Fibroblast of skin of scalp (primary cell): ENCODE measurements at regions not wholly inside any gene's neighbourhood (a gene's known extent, or its start where the extent isn't known, plus 50 kb on each side); places are given as distances from the start of the nearest gene placed in this dataset.
"Not testable (repeated sequence)": the region's sequence is repeated elsewhere in the genome, so short reads cannot be mapped to it uniquely, and the experiment has no call there.

Experiments
- DNase-seq: peaks from one replicate; pipeline ENCODE4 v3.0.0-alpha.2; 2013

DNA sequence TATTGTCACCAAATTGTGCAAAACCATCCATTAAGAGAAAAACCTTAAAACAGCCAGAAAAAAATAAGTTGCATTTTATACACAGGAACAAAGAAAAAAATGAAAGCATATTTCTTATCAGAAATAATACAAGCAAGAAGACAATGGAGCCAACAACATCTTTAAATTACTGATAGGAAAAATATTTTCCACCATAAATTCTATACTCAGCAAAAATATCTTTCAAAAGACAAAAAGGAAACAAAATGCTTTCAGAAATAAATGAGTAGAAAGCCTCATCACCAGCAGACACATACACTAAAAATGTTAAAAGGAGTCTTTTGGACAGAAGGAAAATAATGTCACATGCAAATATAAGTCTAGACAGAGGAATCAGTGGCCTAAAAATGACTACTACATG is 106.4 kb upstream of the TRIB2 start:
- DNase-seq = no peak

DNA sequence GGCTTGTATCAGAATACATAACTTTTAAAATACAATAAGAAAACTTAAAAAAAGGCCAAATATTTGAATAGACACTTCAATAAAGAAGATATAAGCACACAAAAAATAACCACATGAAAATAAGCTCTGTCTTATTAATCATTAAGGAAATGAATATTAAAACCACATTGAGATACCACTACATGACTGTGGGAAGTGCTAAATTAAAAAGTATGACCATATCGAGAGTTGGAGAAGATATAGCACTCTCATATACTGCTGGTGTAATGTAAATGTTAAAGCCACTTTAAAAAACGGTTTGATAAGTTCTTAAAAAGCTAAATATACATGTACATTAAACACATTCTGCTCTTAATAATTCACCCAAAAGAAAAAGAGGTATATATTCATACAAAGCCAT is 104.6 kb upstream of the TRIB2 start:
- no peak for DNase-seq

DNA sequence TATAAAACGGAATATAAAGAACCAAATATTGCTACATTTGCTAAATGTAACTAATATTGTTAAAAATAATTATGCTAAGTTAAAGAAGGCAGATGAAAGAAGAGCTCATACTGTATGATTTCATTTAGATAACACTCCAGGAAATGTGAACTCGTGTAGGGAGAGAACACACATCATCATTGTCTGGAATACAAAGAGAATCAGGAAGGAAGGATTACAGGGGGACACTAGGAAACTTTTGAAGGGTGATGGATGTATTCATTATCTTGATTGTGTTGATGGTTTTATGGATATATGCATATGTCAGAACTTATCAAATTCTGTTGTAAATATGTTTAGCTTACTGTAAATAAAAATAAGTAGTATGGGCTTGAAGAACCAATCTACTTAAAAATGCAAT is 104.1 kb upstream of the TRIB2 start:
- DNase-seq = no peak

DNA sequence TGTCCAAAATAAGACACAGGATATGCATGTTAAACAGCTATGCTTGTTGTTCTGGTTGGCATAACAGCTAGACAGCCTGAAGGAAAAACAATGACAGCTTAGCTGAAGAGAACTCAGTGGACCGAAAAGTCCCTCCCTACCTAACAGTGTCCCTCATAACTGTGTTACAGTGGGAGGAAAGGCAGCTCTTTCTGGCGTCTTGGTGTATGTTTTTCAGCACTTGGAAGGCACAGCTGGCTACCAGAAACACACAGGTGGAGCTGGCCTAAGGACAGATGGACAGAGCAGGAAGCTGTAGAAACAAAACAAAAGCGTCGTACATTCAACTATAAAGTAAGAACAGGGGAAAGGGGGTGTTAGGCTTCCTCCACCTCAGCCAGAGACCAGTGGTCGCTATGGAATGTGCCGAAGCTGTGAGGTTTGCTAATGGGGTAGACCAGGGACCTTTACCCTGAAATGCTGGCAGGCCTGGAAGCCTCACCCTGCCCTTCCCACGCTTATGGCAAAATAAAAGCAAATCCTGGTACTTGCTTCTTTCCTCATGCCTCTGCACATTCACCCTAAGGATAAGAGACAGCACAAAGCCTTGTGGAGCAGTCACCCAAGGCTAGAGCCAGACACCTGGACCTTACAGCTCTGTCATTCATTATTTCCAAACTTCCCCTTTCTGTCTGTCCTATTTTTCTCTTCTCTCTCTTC is 103.5 kb upstream of the TRIB2 start:
- DNase-seq = no peak

DNA sequence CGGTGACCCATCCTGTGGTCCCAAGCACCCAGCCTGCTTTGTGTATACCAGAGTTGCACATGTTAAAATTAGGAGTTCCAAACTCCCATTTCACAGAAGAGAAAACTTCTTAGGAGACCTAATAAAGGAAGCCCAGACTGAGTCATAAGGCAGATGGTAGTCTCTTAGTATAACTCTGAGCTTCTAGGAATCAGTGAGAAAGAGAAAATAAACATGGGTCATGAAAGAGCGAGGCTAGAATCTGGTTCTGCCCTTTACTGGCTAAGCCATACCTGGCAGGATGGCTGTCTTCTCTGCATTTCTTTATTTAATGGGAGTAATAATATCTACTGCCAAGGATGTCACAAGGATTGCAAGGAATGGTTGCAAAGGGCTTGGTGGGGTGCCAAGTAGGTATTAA is 101.2 kb upstream of the TRIB2 start:
- DNase-seq = no peak

DNA sequence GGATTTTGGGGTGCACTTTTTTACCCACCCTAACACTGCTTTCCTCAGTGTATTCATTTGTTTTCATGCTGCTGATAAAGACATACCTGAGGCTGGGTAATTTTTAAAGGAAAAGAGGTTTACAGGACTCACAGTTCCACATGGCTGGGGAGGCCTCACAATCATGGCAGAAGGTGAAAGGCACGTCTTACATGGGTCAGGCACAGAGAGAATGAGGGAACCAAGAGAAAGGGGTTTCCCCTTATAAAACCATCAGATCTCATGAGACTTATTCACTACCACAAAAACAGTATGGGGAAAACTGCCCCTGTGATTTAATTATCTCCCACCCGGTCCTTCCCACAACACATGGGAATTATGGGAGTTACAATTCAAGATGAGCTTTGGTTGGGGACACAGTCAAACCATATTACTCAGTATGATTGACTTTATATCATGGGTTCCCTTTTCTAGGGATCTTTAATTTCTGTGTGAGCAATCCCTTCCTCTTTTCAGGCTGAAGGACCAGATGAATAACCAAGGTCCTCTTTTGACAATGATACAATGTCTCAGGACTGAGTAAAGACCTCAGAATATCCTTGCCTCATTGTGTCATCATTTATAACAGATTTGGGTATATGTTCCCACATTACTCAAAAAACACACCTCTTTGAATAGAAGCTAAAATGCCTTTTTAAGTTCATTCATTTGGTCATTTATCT is 100.1 kb upstream of the TRIB2 start:
- no peak for DNase-seq

DNA sequence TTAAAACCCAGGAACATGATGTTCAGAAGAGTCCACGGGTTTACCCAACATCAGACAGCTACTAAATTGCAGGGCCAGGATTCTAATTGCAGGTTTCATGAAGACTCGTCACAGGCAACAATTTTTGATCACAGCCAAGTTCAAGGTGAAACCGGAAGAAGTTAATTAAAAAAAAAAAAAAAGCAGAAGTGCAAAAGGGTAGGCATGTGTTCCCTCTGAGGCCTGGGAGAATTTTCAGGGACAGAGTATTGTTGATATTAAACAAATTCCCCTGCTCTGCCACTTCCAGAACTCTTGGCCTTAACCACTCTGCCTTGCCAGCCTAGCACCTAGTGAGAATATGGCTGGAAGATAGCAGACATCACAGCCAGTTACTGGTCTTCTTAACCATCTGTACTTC is 99.4 kb upstream of the TRIB2 start:
- no peak for DNase-seq

DNA sequence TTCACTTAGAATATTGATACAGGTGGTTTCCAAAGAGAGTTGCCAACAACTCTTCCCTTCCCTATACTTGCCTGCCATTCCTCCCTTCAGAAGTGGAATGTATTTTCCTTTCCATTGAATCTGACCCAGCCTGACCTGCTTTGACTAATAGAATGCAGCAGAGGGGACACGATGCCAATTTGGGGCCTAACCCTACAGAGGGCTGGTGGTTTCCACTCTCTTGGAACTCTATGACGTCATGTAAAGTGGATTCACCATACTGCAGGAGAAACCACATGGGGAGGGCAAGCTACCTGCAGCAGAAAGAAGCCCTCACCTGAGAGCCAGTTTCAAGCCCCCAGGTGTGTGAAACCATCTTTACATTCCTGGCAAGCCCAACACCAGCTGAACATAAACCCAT is 98.9 kb upstream of the TRIB2 start:
- DNase-seq = no peak

DNA sequence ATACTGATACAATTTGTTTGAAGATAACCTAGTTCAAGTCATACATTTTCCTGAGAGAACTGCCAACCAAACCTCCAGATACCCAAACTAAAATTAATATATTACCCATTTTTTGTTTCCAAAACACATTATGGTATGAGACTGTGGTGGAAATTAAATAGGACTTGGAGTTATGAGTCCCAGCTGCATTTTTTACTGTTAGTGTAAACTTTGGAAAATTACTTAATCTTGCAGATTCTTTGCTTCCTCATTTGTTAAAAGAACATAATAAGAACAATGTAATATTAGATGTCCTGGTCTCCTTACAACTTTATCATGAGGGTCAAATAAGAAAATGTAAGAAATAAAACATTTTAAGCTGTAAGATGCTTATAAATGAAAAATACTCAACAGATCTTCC is 98.2 kb upstream of the TRIB2 start:
- DNase-seq = peak; percentile 25

DNA sequence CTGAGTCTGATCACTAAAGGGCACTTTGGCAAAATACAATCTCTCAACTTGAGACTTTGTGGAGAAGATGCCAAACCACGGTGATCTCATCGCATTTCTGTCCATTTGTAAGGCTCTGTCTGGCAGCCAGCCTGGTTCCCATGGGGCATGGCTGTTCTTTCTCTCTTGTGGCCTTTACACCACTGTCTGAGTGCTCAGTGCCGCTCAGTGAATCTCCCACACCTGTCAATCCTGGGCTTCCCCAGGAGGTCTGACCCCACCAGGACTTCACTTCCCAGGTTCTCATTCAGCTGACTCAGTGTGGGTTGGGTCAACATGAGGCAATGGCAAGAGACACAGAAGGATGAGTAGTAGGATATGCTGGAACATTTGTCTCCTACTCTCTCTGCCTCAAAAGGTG is 96.8 kb upstream of the TRIB2 start:
- DNase-seq = peak; percentile 97

DNA sequence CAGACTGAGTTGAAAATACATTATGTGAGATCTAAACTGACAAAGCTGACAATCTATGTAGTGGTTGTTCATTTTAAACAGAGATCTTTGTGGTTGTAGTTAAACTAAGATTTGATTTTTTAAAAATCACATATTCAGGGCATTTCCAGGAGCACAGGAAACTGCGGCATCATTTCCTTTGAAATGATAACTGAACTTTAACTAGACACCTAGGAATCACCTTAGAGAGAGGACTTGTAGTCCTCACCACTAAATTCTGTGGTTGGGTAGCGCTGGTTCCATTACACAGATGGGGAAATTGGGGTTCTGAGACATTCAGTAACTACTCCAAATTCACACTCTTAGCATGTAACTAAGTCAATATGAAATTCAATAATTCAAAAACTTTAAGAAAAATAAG is 96.0 kb upstream of the TRIB2 start:
- no peak for DNase-seq

DNA sequence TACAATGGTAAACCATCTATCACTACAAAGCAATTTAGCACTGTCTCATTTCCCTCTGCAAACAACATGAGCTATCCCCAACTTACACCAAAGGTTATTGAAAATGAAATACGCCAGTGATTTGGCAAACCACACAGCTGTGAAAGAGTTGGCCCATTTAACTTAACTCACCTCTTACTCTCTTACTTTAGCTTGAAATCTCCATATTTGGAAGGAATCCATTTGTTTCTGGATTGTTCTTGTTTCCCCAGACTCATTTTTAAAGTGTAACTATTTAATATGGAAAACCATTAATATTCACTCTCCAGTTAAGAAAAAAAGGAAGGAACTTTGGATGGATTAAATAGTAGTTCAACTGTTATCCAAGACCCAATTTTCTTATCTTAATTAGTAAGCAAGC is 93.7 kb upstream of the TRIB2 start:
- no peak for DNase-seq

DNA sequence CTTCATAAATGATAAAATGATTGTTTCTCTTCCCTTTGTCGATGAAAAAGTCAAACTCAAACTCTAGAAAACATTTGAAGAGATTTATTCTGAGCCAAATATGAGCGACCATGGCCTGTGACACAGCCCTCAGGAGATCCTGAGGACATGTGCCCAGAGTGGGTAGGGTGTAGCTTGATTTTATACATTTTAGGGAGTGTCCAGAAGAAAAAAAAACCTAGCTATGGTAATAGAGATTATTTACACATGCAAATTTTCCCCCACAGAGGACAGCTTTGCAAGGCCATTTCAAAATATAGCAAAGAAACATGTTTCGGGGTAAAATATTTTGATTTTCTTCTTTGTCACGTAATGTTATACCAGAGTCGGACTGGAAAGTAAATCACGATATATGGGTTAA is 92.4 kb upstream of the TRIB2 start:
- no peak for DNase-seq

DNA sequence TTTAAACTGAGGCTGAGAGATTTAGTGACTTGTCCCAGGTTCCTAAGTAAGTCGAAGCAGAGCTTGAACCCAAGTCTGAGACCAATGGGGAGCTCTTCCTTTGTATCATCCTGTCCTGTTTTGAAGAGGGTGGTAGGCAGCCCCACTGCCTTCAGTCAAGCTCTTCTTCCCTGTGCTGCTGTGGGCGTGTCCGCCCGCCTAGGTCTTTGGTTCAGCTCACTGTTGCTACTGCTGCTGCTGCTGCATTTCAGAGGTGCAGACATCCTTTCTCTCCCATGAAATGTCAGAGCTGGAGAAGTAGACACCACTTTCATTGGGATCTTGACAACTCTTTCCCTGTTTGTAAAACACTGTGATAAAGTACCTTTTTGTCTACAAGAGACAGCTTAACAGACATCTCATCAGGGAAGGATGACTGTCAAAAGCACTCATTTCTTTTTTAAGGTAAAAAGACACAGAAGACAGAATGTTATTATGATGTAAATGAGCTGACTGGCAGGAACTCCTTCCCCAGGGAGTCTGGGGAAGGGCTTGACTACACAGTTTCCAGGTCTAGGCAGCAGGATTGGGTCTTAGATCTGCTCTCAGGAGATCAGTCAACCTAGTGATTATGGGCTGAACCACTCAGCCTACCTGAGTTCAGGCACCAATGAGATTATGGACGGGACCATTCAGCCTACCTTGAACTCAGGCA is 91.7 kb upstream of the TRIB2 start:
- no peak for DNase-seq

DNA sequence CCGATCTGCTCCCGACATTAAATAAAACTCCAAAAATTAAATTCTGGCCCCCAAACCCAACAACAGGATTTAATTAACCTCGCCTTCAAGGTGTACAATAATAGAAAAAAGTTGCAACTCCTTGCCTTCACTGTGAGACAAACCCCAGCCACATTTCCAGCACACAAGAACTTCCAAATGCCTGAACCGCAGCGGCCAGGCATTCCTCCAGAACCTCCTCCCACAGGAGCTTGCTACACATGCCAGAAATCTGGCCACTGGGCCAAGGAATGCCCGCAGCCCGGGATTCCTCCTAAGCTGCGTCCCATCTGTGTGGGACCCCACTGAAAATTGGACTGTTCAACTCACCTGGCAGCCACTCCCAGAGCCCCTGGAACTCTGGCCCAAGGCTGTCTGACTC is 88.2 kb upstream of the TRIB2 start:
- DNase-seq = not testable (repeated sequence)

DNA sequence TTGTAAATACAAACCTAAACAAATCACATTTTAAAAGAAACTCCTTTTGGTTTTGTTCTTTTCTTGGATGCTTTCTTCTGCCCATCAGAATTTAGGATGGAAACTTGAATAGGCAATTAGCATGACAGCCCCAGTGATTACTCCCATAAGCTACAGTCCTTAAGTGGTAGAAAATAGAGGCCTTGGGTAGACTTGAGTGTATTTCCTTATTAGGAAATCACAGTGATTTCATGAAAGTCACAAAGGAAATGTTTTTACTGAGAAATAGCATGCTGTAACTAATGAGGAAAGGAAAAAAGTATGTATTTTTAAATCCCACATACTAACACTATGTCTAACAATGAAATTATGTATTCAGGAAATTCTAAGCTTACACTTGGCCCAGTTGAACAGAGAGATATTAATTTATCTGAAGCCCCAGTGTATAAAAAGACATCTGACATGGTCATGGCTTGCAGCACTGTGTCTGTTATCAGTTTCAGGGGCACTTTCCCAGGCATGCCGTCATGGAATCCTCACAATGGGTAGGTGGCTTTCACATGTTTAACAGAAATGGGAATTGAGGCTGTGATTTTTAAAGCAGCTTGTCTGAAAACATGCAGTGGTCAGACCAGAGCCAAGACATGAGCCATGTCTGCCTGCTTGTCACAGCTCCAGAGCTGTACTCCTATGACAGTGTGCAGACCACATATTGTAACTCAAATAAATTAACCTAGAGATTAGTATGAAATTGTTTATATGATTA is 79.7 kb upstream of the TRIB2 start:
- peak; percentile 83 for DNase-seq

DNA sequence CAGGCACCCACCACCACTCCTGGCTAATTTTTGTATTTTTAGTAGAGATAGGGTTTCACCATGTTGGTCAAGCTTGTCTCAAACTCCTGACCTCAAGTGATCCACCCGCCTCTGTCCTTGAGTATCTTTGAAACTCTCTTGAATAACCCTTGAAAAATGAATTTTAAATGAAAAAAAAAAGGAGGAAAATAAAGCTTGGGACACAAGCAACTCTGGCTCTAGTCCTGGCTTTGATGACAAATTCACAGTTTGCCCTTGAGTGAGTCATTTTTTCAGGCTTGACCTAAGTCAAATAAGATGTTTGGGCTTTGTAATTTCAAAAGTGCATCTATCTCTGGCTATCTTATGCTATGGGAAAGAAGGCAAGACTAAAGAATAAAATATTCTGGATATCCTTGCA is 79.0 kb upstream of the TRIB2 start:
- peak; percentile 74 for DNase-seq

DNA sequence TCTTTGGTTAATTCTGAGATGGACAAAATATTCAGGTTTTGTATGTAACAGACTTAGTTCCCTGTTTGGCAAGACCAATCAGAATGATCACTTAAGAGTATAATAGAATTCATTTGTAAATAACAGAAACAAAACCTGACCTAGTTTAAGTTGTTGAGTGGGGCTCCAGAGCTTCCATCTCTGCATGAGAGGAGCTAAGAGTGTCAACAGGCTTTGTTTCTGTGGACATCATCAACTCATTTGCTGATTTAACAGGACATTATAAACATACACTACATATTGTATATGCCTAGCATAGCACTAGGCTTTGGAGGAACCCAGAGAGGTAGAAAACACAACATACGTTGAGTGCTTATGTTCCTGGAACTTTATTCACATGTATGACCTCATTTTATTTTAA is 75.3 kb upstream of the TRIB2 start:
- DNase-seq = no peak

DNA sequence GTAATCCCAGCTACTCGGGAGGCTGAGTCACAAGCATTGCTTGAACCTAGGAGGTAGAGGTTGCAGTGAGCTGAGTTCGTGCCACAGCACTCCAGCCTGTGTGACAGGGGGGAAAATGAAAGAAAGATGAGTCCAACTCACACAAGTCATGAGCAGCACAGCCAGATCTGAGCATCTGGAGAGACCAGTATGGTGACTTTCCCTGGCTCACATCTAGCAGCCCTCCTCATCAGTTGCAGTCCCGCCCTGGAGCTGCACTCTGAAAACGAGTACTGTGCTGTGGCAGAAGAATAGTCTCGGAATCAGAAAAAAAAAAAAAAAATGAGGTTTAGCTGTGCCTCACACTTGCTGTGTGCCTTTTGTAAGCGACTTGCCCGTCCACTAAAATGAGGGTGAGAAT is 74.4 kb upstream of the TRIB2 start:
- DNase-seq = no peak

DNA sequence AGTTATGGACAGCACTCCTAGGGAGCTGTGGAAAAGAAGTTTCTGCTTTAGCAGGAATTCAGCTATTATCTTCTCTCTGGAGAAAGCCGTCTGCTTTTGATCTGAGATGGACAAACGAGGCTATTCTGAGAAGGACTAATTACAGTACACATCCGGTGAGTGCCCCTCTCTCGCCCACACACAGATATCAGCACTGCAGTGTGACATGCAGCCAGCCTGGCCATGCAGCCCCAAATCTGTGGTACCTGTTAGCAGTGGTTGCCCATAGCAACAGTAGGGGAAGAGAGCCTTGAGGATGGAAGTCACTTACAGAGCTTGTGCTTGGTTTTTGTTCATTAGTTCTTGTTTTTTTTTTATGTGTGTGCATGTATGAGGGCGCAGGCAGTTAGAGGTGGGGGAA is 73.9 kb upstream of the TRIB2 start:
- DNase-seq = no peak

DNA sequence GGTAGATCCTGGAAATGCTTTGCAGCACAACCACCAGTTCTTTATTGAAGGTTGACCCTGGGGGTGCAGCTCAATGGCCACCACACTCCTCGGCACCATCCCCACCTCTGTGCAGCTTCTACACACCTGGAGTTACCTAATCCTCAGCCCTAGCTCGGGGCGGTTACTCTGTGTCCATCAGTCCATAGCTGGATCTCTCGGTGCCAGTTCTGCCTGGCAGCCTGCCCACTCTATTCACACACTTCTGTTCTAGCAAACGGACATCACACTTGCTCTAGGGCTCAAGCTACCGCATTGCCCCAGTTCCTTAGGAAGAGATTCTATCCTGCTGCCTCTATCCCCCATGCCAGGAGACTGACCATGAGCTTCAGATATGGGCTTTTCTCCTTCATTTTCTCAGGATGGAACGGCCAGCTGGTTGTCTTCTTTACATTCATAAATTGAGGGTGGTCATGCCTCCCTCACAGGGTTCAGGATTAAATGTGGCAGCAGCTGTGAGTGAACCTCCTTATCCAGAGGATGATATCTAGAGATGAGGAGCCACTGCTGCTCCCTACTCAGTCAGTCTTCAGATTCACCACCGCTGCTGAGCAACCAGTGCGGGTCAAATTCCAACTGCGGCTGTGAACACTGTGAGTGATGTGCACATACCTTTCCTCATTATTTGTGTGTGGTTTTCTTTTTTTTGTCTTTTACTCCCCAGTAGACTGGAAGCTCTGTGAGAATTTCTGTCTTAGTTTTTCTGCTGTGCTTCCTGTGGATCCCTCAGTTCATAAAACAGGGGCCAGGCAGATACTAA is 66.9 kb upstream of the TRIB2 start:
- peak; percentile 37 for DNase-seq

DNA sequence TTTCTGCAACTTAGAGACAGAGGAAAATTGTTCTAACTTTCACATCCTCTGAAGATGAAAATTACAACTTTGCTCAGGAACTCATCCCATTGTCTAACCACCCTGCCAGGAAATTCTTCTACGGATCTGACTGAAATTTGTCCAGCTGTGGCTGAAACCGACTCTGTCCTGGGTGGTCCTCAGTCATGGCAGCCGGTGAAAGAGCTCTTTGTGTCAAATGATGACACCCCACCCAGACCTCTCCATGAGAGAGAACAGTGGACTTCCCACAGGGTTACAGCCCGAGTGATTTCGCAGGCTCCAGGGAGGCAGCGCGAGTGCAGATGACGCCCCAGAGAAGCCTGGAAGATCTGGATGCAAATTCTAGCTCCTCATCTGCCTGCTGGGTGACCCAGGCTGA is 65.1 kb upstream of the TRIB2 start:
- DNase-seq = no peak

DNA sequence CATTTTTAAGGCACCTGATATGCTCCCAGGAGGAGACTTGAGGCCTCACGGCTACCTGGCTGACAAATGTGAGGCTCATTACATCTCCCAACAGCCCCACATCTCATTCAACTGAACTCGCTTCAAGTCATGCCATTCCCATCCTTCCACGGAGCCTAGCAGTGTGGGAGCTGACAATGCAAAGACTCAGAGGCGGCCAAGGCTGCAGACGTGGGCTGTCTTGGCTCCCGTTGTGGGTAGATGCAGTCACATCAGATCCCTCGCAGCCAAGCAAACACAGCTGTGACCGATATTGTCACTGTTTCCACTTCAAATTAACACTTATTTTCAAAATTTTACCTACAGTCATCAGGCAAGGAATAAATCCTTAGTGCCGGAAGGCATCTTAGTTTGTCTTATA is 64.0 kb upstream of the TRIB2 start:
- no peak for DNase-seq
